M059J (cell line): ENCODE measurements at regions not wholly inside any gene's neighbourhood (a gene's known extent, or its start where the extent isn't known, plus 50 kb on each side); places are given as distances from the start of the nearest gene placed in this dataset.
"Not testable (repeated sequence)": the region's sequence is repeated elsewhere in the genome, so short reads cannot be mapped to it uniquely, and the experiment has no call there.

ENCODE experiments used
- DNase-seq: peaks from one replicate; pipeline ENCODE4 v3.0.0-alpha.2; 2012; ENCODE audit warnings: low read depth

DNA sequence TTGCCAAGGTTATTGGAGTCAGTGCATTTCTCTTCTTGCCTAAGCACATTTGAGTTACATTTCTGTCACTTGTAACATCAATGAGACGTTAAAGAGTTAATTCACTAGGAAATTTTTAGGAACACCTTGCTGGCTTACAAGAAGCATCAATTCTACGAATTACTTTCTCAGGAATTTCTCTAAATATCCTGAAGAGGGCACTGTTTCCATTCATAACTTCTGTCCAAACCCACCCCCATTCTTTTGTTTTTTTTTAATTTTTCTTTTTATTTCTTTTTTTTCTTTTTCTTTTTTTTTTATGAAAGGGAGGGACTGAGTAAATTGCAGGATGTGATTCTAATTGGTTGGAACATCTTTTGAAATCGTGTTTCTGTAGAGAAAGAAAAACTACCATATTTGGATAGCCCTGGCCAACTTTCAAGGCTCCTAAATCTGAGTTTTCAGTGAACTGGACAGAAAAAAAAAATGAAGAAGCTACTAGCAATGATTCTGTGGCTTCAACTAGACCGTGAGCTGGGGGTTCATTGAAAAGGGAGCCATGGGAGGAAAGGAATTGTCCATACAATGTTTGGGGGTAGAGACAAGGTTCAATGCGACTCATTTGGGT is 285.3 kb downstream of the DAD1 start:
- DNase-seq: no peak

DNA sequence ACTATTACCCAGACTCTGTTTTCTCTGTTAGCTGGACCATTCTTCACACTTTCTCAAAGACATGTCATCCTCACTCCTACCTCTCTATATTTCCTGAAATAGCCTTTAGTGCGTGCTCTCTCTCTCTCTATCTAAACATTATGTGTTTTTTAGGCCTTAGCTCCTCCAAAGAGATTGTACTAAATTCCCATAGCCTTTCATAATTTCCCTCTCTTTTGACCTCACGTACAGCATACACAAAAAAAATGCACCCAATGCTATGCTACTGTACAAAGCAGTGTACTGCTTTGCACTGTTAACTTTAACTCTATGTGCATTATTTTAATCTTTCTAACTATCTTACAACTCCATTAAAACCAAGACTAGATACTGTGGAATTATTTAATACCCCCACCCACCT is 288.4 kb downstream of the DAD1 start:
- no peak for DNase-seq

DNA sequence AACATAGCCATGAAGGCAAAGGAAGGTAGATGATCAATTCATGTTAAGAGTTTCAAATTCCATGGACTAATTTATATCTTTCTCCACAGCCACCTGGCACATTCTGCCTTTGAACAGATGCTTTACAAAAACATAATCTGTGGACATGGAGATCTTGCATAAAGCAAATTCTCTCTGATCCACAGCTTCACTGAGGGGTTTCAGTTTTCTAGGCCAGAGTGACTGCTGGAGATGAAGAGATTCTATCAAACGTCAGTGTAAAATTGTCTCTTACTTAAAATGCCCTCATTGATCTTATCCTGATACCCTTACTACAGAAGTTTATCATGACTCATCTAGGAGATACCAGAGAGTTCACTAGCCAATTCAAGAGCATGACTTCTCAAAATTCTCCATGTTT is 291.6 kb downstream of the DAD1 start:
- DNase-seq: no peak

DNA sequence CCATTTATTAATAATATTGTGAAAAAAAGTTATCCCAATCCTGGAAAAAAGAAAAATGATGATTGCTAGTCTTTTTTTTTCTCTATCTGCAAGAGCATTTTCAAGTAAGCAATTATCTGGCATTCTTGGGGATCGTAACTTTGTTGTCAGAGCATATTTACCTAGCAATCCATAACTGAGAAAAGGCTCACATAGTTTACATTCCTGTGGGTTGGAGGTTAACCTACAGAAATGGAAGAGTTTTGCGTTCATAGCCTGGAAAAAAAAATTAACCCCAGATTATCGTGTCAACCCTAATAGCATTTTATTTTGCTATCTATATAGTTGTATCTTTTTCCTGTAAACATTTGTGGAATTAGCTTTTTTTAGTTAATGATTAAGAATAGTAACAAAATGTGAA is 292.3 kb downstream of the DAD1 start:
- DNase-seq: peak; percentile 73

DNA sequence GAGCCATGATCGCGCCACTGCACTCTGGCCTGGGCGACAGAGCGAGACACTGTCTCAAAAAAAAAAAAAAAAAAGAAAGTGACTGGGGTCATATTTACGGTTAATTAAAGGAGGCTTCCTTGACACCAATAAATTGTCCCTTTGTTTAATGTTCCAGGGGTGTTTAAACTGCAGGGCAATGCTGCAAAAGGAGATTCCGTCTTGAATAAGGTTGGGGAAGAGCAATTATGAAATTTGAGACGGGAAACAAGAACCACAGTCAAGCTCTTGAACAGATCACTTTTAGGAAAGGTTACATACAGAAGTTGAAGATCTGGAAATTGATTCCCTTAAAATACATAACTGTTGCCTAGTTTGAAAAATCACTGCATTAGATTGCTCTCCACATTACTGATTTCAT is 292.9 kb downstream of the DAD1 start:
- DNase-seq: no peak

DNA sequence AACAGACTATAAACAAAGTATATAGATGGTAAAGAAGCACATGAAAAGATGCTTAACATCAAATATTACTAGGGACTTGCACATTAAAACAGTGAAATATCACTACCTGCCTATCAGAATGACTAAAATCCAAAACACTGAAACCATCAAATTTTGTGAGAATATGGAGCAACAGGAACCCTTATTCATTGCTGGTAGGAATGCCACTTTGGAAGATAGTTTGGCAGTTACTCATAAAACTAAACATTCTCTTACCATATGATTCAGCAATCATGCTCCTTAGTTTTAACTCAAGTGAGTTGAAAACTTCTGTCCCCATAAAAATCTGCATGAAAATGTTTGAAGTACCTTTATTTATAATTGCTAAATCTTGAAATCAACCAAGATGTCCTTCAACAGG is 297.6 kb downstream of the DAD1 start:
- peak; percentile 51 for DNase-seq

DNA sequence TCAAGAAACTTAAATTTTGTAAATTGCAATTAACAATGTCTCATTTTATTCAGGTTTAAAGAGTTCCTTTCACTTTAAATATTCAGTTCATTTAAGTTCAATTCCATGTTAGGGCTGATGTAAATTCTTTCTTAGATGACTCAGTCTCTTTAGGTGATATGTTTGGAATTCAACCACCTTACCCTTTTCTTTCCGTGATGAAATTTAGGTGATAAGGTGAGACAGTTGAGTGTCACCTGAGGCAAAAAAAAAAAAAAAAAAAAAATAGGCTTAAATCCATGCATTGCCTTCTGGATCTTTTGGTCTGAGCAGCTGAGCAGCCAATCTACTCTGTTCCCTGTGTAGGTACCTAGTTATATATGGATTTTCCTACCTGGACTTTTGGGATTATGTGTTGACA is 299.5 kb downstream of the DAD1 start:
- DNase-seq: no peak

DNA sequence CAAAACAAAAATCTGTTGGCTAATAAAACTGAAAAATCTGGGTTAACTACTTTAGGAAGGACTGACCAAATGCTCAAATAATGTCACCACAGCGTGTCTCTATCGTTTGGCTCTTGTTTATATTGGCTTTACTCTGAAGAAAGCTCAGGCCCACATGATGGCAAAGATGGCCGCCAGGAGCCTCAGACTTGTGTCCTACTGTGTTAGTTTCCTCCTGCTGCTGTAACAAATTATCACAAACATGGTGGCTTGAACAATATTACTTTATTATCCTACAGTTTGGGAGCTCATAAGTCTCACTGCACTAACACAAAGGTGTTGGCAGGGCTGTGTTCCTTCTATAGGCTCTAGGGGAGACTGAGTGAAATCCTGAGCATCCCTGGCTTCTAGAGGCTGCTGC is 303.0 kb downstream of the DAD1 start:
- no peak for DNase-seq

DNA sequence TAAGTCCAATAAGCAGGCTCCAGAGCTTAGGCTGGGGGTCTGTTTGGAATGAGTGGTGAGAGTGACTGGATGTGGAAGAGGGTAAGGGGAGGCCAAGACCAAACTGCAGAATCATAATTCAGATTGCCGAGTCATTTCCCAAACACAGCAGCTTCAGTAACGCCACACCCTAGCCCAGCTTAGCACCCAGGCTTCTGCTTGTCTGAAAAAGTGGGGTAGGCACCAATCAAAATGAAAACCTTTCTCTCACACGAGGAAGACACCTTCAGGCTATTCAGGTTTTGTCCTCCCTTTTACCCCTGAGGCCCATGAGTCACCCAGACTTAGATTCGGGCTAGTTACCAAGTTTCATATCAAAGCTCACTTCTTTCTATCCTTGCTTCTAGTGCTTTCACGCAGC is 306.1 kb downstream of the DAD1 start:
- DNase-seq: peak; percentile 39

DNA sequence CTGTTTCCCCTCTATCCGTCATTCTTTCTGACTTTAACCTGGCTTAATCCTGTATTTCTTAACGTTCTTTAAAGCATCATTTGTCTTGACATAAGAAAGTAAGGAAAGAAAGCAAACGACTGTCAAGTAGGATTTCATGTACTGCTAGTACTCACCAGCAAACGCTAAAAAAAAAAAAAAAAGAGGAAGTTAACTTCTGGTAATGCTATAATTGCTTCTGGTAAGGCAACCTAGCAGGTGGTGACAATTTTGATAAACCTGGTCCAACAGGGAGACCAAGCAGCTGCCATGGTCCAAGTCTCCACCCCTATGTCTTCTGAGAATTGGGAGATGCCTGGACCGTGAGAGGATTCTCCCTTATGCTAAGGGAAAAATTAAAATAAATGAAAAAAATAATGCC is 306.6 kb downstream of the DAD1 start:
- no peak for DNase-seq

DNA sequence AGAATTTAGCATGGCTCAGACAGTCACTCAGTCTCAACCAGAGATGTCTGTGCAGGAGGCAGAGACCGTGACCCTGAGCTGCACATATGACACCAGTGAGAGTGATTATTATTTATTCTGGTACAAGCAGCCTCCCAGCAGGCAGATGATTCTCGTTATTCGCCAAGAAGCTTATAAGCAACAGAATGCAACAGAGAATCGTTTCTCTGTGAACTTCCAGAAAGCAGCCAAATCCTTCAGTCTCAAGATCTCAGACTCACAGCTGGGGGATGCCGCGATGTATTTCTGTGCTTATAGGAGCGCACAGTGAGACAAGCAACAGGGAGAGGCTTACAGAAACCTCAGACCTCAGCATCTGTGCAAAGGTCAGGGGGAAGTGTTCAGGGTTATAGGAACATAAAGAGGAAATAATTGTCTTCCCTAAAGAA is 307.6 kb downstream of the DAD1 start:
- not testable (repeated sequence) for DNase-seq

DNA sequence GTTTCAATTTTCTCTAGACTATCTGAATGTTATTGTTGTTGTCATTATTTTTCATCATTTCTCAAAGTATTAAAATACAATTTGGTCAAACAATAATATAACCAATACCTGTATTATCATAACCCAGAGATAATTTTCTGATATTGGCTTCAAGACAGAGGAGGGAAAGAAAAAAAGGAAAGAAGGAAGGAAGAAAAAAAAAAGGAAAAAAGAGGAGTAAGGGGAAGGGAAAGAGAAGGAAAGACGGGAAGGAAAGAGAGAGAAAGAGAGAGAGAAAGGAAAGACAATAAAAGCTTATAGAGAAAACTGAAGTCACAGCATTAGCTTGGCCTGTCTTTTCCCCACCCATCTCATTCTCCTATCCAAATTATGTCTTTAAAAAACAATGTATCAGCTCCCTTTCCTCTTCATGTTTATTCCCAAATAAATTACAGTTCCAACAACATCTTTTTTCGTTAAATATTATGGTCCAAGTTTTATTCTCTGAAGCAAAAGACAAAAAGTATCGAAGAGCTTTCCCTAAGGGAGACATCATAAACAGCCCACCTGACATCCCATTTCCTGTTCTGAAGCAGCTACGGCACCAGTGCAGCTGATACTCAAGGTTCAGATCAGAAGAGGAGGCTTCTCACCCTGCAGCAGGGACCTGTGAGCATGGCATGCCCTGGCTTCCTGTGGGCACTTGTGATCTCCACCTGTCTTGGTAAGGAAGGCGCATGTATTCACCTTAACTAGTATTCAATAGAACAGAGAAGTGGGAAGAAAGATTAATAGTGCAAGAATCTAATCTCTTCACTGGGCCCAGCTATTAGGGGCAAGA is 308.3 kb downstream of the DAD1 start:
- DNase-seq: no peak

DNA sequence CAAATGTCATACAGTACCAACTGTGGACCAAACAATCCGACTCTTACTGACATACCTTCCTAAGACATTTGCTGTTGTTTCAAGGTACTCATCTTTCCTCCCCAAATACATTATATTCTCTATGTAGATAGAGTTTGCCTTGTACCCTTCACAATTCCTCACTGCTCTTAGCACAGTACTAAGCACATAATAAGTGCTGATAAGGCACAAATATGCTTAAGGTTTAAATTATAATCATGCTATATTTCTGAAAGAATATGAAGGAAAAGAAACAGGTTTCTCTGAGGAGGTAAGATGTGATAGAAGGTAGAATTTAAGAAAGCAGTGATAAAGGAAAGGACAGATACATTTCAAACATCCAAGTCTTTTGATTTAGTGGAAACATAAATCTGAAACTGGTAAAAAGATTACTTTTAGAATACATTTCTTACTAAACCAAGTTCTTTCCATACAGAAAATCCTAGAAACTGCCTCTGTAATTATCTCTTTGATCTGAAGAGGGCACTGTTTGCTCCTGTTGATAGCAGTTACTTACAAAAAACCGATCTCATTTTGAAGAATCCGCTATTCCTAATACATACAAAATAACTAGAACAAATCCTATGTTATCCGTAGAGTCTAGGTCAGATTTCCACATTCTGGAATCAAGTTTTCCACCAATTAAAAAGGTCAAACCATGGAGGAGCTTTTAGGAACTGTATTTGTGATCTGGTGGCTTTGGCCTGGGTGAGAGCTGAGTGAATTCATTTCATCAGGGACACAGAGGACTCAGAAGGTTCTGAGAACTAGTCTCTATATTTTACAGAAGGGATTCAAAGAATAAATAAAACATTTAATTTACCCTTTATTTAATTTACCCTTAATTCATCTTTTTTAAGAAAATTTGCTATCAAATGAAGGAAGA is 311.9 kb downstream of the DAD1 start:
- no peak for DNase-seq

DNA sequence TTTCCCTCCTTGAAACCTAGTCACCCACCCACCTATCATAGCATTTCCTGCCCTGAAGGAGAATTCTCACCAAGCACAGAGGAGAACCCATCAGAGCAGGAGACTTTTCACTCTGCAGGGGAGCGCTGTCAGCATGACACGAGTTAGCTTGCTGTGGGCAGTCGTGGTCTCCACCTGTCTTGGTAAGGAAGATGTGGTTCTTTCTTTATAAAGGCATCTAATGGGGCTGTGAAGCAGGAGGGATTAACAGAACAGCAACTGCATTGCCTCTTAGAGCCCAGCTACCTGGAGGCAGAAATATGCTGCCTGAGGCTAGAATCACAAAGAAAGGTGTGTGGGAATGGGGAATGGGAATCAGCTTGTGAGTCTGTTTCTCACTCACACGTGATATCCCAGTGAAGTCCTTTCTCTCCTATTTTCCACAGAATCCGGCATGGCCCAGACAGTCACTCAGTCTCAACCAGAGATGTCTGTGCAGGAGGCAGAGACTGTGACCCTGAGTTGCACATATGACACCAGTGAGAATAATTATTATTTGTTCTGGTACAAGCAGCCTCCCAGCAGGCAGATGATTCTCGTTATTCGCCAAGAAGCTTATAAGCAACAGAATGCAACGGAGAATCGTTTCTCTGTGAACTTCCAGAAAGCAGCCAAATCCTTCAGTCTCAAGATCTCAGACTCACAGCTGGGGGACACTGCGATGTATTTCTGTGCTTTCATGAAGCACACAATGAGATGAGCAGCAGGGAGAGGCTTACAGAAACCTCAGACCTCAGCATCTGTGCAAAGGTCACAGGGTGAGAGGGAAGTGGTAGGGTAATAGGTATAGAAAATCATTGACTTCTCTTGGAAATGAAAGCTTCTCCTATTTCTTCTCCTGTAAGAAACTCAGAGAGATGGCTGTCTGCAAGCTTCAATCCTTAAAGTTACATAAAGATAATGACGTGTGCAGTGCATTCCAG is 316.9 kb downstream of the DAD1 start:
- no peak for DNase-seq

DNA sequence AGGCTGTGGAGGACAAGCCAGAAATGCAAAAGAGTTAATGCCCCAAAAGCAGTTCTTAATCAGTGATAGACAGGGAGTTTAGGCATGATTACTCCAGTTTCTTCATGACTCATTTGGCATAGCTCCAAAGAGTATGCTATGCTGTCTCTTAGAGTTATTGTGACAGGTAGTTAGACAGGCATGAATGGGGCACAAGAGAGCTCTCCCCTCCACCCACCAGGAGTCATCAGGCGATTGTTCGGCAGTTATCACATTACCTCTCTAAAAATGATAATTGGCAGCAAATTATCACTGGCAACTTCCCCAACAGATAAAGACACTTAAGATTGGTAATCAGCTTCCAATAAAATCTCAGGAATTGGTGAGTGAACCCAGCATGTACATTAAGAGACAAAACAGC is 320.1 kb downstream of the DAD1 start:
- DNase-seq: peak; percentile 77

DNA sequence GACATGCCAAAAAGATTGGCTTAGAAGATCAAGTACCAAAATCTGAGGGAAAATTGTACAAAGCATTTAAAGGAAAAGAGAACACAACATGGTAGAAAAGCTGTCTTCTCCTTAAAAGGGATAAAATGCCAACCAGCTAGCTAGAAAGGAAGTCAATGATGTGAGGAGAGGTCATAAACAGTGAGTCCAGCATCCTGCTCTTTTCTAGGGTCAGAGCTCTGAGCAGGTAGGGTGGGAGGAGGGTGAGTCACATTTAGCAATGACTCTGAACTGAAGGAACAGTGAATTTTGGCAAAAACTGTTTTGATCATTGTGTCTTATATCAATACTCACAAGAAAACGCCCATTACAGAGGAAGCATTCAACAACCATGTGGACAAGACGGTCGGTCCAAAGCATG is 322.3 kb downstream of the DAD1 start:
- no peak for DNase-seq

DNA sequence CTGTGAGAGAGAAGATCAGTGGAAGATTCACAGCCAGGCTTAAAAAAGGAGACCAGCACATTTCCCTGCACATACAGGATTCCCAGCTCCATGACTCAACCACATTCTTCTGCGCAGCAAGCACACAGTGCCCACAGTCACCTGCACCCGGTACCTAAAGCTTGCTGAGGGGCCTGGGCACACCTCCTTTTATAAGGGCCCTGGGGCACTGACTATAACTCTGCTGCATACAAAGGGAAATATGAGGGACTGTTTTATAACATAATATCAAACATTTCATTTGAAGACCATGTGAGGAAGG is 322.9 kb downstream of the DAD1 start:
- DNase-seq: peak; percentile 22

DNA sequence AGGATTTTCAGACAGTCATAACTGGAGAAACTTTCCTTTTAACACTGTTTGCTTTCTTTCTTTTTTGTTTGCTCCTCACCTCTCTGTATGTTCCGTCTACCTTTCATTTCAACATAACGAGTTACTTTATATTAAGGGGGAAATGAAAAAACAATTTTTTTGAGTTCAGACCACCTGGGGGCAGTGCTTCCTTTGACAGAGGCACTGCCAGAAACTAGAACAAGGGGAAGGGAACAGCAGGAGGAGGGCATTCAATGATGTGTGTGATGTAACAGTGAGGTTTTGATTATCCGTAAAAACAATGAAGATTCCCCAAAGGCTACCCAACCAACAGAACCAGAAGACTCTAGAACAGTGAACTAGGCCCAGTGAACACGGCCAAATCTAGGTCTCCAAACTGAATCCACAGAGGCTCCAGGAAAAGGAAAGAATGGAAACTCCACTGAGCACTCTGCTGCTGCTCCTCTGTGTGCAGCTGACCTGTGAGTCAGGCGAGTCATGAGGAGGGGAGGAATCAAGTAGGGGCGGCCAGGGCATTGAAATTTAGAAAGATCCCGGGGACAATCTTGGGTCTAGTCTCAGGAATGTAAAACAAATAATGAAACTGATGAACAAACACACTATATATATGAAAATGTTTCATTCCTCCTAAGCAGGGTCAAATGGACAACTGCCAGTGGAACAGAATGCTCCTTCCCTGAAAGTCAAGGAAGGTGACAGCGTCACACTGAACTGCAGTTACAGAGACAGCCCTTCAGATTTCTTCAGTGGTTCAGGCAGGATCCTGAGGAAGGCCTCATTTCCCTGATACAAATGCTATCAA is 323.5 kb downstream of the DAD1 start:
- no peak for DNase-seq

DNA sequence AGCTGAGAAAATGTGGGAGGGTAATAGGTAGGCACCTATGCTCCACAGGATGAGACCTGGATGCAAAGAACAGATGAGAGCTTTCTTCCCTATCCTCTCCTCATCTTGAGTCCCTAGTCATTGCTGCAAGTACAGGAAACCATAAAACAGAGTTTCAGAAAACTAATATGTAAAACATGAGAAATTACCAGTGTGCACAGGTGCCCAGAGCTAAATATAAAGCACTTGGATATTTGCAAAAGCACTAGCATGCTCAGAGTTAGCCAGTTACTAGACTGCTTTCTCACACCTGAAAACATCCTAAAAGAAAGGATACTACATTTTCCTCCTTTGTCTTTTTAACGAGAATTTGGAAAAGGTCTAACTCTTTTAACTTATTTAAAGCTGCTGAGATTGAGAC is 324.3 kb downstream of the DAD1 start:
- no peak for DNase-seq

DNA sequence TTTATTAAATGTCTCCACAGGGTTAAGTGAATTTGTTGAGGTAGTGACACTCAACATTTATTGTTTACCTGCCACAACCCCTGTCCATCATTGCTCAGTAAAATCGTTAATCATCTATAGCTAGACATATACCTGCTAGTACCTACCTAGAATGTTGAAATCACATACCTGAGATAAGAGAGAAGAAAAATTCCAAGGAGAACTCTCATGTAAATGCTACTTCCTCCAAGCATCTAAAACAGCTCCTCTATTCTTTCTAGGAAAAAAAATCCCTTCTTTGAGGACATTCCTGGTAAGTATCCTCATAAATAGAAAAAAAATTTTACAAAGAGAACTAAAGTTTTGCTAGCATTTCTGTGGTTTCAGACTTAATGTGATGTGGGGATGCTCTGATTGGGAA is 325.1 kb downstream of the DAD1 start:
- no peak for DNase-seq

DNA sequence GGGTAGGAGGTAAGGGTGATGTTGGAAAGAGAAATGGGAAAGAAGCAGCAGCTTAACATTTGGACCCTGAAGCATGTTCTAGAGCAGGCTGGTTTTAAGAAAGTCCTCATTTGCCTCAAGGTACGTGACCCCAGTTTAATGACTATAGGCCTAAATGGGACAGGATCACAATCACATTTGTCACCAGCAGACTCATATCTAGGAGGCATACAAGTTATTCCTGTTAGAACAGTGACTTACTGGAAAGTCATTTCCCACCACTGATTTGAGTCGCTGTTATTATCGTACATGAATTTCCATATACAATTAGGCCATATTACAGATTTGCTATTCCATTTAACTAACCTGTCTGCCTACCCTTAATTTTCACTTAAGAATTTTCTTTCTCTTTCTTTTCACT is 326.1 kb downstream of the DAD1 start:
- no peak for DNase-seq
